H1 (cell line): ENCODE measurements at regions not wholly inside any gene's neighbourhood (a gene's known extent, or its start where the extent isn't known, plus 50 kb on each side); places are given as distances from the start of the nearest gene placed in this dataset.

Experiments used
- BCL11A ChIP-seq, 2 experiments: IDR thresholded peaks; one replicate each; pipeline ENCODE4 v1.6.1; 2011; ENCODE audit warnings: low read depth in 2 of 2, low read length in 2 of 2, mild to moderate bottlenecking in 2 of 2
- CHD1 ChIP-seq: IDR thresholded peaks from 2 replicates; pipeline ENCODE4 v1.6.1; 2012; ENCODE audit warnings: low read depth, low read length, improper control_type of control experiment
- EP300 ChIP-seq, 2 experiments: IDR thresholded peaks; 1 replicate in 1 of 2; 2 replicates in 1 of 2; pipeline ENCODE4 v1.6.1; 2011 to 2012; ENCODE audit warnings: low read depth in 2 of 2, low read length in 2 of 2, mild to moderate bottlenecking in 2 of 2, borderline replicate concordance in 1 of 2, inconsistent platforms in 1 of 2, moderate library complexity in 1 of 2
- JUN ChIP-seq: IDR thresholded peaks from 2 replicates; pipeline ENCODE4 v1.6.1; 2011; ENCODE audit warnings: low read depth, mild to moderate bottlenecking, improper control_type of control experiment, low read length
- JUND ChIP-seq: IDR thresholded peaks from 2 replicates; pipeline ENCODE4 v1.6.1; 2011; ENCODE audit warnings: mild to moderate bottlenecking, improper control_type of control experiment, low read length
- MAFK ChIP-seq: IDR thresholded peaks from 2 replicates; pipeline ENCODE4 v1.6.1; 2012; ENCODE audit warnings: low read depth, mild to moderate bottlenecking, improper control_type of control experiment, low read length
- RAD21 ChIP-seq, 2 experiments: IDR thresholded peaks in 1 of 2; conservative IDR thresholded peaks in 1 of 2; 2 replicates each; pipeline ENCODE4 v1.6.1; 2011; ENCODE audit warnings: low read depth in 2 of 2, low read length in 2 of 2, improper control_type of control experiment in 1 of 2, inconsistent platforms in 1 of 2, mild to moderate bottlenecking in 1 of 2, moderate library complexity in 1 of 2
- TEAD4 ChIP-seq: IDR thresholded peaks from 2 replicates; pipeline ENCODE4 v1.6.1; 2012; ENCODE audit warnings: low read depth, low read length, inconsistent platforms, mixed read lengths
- YY1 ChIP-seq: IDR thresholded peaks from 2 replicates; pipeline ENCODE4 v1.6.1; 2011; ENCODE audit warnings: low read depth, mild to moderate bottlenecking, low read length
- ZNF274 ChIP-seq: IDR thresholded peaks from 2 replicates; pipeline ENCODE4 v1.7.0; 2012; ENCODE audit warnings: low read length, borderline replicate concordance; ENCODE audit errors: extremely low read depth
- TF ChIP-seq, protein P1 (sequence below), 3 experiments: IDR thresholded peaks; 1 replicate in 2 of 3; 2 replicates in 1 of 3; pipeline versions ENCODE4 v1.5.1 to v1.6.1; 2011; ENCODE audit warnings: low read length in 3 of 3, mild to moderate bottlenecking in 3 of 3, inconsistent platforms in 2 of 3, low read depth in 1 of 3, moderate library complexity in 1 of 3; ENCODE audit not compliant: insufficient read depth in 1 of 3; ENCODE audit errors: control extremely low read depth in 1 of 3
- TF ChIP-seq, protein P2 (sequence below): IDR thresholded peaks from 2 replicates; pipeline ENCODE4 v1.6.1; 2011; ENCODE audit warnings: low read length, improper control_type of control experiment
- TF ChIP-seq, protein P3 (sequence below): IDR thresholded peaks from 2 replicates; pipeline ENCODE4 v1.6.1; 2012; ENCODE audit warnings: inconsistent platforms

- TF ChIP-seq JUN (no peak), RAD21 (IDR thresholded peaks at IDR 0.05 in 1 of 2, conservative IDR thresholded peaks at IDR 0.05 in 1 of 2; ENCODE audit: low read depth in 2 of 2, low read length in 2 of 2) (no peak), JUND (no peak), YY1 (no peak), CHD1 (no peak), MAFK (no peak), BCL11A (IDR thresholded peaks at IDR 0.05; ENCODE audit: low read depth in 2 of 2, low read length in 2 of 2) (no peak), ZNF274 (no peak), TEAD4 (no peak), EP300 (IDR thresholded peaks at IDR 0.05; ENCODE audit: borderline replicate concordance in 1 of 2, low read depth in 2 of 2, low read length in 2 of 2) (no peak)
- TF ChIP-seq, protein P1, sequence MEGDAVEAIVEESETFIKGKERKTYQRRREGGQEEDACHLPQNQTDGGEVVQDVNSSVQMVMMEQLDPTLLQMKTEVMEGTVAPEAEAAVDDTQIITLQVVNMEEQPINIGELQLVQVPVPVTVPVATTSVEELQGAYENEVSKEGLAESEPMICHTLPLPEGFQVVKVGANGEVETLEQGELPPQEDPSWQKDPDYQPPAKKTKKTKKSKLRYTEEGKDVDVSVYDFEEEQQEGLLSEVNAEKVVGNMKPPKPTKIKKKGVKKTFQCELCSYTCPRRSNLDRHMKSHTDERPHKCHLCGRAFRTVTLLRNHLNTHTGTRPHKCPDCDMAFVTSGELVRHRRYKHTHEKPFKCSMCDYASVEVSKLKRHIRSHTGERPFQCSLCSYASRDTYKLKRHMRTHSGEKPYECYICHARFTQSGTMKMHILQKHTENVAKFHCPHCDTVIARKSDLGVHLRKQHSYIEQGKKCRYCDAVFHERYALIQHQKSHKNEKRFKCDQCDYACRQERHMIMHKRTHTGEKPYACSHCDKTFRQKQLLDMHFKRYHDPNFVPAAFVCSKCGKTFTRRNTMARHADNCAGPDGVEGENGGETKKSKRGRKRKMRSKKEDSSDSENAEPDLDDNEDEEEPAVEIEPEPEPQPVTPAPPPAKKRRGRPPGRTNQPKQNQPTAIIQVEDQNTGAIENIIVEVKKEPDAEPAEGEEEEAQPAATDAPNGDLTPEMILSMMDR (IDR thresholded peaks at IDR 0.05; ENCODE audit: control extremely low read depth in 1 of 3, insufficient read depth in 1 of 3, low read depth in 1 of 3, low read length in 3 of 3): no peak
- TF ChIP-seq, protein P2, sequence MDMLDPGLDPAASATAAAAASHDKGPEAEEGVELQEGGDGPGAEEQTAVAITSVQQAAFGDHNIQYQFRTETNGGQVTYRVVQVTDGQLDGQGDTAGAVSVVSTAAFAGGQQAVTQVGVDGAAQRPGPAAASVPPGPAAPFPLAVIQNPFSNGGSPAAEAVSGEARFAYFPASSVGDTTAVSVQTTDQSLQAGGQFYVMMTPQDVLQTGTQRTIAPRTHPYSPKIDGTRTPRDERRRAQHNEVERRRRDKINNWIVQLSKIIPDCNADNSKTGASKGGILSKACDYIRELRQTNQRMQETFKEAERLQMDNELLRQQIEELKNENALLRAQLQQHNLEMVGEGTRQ: no peak
- TF ChIP-seq, protein P3, sequence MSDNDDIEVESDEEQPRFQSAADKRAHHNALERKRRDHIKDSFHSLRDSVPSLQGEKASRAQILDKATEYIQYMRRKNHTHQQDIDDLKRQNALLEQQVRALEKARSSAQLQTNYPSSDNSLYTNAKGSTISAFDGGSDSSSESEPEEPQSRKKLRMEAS: no peak
Measured at GRCh38 chr4:1523506-1523905, 117.3 kb upstream of the NKX1-1 start.
